ENCODE measurements at regions not wholly inside any gene's neighbourhood (a gene's known extent, or its start where the extent isn't known, plus 50 kb on each side); places are given as distances from the start of the nearest gene placed in this dataset.
"Not testable (repeated sequence)": the region's sequence is repeated elsewhere in the genome, so short reads cannot be mapped to it uniquely, and the experiment has no call there.

- DNase-seq (ENCODE audit: insufficient read length, low spot score, missing footprints) = no peak
- Histone ChIP-seq H3K27me3 (ENCODE audit: insufficient read depth, low read length) (no peaks in the 10 kb centered on the region), H4K20me1 (ENCODE audit: insufficient read depth, low read length) (no peaks in the 10 kb centered on the region), H3K4me3 (ENCODE audit: insufficient read depth, low read length) (no peak overlapping the region), H3K27ac (ENCODE audit: low read depth, low read length) (no peak overlapping the region), H3K36me3 (ENCODE audit: insufficient read depth, low read length) (no peaks in the 10 kb centered on the region), H2AFZ (ENCODE audit: low read length) (no peak overlapping the region), H3K9me3 (ENCODE audit: low read depth, low read length) (peaks cover 3% of the 10 kb centered on the region), H3K79me2 (ENCODE audit: insufficient read depth, low read length) (no peaks in the 10 kb centered on the region), H3K4me1 (ENCODE audit: insufficient read depth, low read length) (no peaks in the 10 kb centered on the region), H3K4me2 (ENCODE audit: insufficient read depth, low read length) (no peak overlapping the region)
- TF ChIP-seq, protein P1, sequence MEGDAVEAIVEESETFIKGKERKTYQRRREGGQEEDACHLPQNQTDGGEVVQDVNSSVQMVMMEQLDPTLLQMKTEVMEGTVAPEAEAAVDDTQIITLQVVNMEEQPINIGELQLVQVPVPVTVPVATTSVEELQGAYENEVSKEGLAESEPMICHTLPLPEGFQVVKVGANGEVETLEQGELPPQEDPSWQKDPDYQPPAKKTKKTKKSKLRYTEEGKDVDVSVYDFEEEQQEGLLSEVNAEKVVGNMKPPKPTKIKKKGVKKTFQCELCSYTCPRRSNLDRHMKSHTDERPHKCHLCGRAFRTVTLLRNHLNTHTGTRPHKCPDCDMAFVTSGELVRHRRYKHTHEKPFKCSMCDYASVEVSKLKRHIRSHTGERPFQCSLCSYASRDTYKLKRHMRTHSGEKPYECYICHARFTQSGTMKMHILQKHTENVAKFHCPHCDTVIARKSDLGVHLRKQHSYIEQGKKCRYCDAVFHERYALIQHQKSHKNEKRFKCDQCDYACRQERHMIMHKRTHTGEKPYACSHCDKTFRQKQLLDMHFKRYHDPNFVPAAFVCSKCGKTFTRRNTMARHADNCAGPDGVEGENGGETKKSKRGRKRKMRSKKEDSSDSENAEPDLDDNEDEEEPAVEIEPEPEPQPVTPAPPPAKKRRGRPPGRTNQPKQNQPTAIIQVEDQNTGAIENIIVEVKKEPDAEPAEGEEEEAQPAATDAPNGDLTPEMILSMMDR (IDR thresholded peaks at IDR 0.05; ENCODE audit: extremely low read depth, low read depth, low read length) = no peak
These were observed 429.4 kb upstream of the B3GAT1 start for GRCh38 chr11:134841411-134841810.

DNA sequence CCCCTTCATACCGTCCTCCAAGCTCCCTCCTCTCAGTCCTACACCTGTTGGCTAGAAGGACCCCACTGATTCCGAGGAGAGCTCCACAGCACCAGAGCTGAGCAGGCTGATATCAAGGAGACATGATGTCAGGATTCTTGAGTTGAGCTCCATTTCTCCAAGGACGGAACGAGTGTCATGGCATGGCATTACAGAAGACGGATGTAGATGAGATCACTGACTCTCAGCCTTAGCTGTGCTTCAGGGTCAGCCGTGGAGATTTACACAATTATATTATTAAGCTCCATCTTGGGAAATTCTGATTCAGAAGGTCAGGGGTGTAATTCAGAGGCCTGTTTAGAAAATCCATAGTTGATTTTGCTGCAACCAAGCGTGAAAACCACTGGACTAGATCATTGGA, 428.9 kb upstream of the B3GAT1 start:
- TF ChIP-seq, protein P1 (IDR thresholded peaks at IDR 0.05; ENCODE audit: extremely low read depth, low read depth, low read length) = no peak
- no peaks in the 10 kb centered on the region for H4K20me1 ChIP-seq (ENCODE audit: insufficient read depth, low read length)
- H3K27me3 ChIP-seq (ENCODE audit: insufficient read depth, low read length) = no peaks in the 10 kb centered on the region
- H3K36me3 ChIP-seq (ENCODE audit: insufficient read depth, low read length) = no peaks in the 10 kb centered on the region
- peaks cover 5% of the 10 kb centered on the region for H3K9me3 ChIP-seq (ENCODE audit: low read depth, low read length)
- H3K4me1 ChIP-seq (ENCODE audit: insufficient read depth, low read length) = no peaks in the 10 kb centered on the region
- H3K4me3 ChIP-seq (ENCODE audit: insufficient read depth, low read length) = no peak overlapping the region
- H3K27ac ChIP-seq (ENCODE audit: low read depth, low read length) = no peak overlapping the region
- H2AFZ ChIP-seq (ENCODE audit: low read length) = no peak overlapping the region
- H3K79me2 ChIP-seq (ENCODE audit: insufficient read depth, low read length) = no peaks in the 10 kb centered on the region
- H3K4me2 ChIP-seq (ENCODE audit: insufficient read depth, low read length) = no peak overlapping the region
- DNase-seq (ENCODE audit: insufficient read length, low spot score, missing footprints) = no peak

GRCh38 chr11:134840165-134840564, 428.1 kb upstream of the B3GAT1 start:
- not testable (repeated sequence) for H3K4me2 ChIP-seq (ENCODE audit: insufficient read depth, low read length); H3K36me3 ChIP-seq (ENCODE audit: insufficient read depth, low read length); H3K79me2 ChIP-seq (ENCODE audit: insufficient read depth, low read length); H3K4me3 ChIP-seq (ENCODE audit: insufficient read depth, low read length); H3K27ac ChIP-seq (ENCODE audit: low read depth, low read length); H3K27me3 ChIP-seq (ENCODE audit: insufficient read depth, low read length); H2AFZ ChIP-seq (ENCODE audit: low read length); DNase-seq (ENCODE audit: insufficient read length, low spot score, missing footprints); H3K9me3 ChIP-seq (ENCODE audit: low read depth, low read length); H4K20me1 ChIP-seq (ENCODE audit: insufficient read depth, low read length); H3K4me1 ChIP-seq (ENCODE audit: insufficient read depth, low read length)

DNA sequence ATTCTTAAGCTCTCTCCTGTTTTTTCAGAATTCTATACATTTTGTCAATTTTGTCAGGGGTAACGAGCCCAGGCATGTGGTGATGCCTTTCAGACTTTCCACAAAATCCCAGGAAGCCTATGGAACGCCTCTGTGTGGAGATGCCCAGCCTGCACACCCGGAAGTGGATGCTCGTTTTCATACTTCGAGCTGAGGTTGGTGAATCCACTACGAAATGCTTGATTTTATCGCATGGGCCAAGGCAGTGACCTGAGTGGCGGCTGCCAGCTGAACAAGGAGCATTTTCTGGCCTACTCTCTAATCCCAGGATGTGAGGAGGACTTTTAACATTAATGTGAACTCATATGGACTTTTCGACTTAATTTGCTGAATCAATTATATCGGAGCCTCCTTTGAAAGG, 426.7 kb upstream of the B3GAT1 start:
- Histone ChIP-seq H3K36me3 (ENCODE audit: insufficient read depth, low read length) (no peaks in the 10 kb centered on the region), H3K27me3 (ENCODE audit: insufficient read depth, low read length) (no peaks in the 10 kb centered on the region), H3K4me2 (ENCODE audit: insufficient read depth, low read length) (no peak overlapping the region), H3K9me3 (ENCODE audit: low read depth, low read length) (peaks cover 5% of the 10 kb centered on the region), H3K79me2 (ENCODE audit: insufficient read depth, low read length) (no peaks in the 10 kb centered on the region), H4K20me1 (ENCODE audit: insufficient read depth, low read length) (no peaks in the 10 kb centered on the region), H2AFZ (ENCODE audit: low read length) (no peak overlapping the region), H3K4me3 (ENCODE audit: insufficient read depth, low read length) (no peak overlapping the region), H3K27ac (ENCODE audit: low read depth, low read length) (no peak overlapping the region), H3K4me1 (ENCODE audit: insufficient read depth, low read length) (no peaks in the 10 kb centered on the region)
- no peak for DNase-seq (ENCODE audit: insufficient read length, low spot score, missing footprints)
- TF ChIP-seq, protein P1 (IDR thresholded peaks at IDR 0.05; ENCODE audit: extremely low read depth, low read depth, low read length) = no peak

DNA sequence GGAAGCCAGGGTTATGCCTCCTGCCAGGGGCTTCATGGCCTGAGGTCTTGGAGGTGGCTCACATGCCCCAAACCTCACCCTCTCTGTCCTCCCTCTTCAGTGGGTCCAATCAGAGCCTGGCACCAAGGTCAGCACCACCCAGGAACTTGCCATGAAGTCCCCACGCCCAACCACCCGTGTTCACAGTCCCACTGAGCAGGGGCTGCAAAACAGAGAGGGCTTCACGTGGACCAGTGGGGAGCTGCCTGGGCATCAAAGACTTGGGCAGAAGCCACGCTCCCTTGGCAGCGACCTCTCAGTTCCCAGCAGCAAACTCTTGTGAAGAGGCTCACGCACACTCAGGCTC, 425.8 kb upstream of the B3GAT1 start:
- H3K9me3 ChIP-seq (ENCODE audit: low read depth, low read length) = peaks cover 5% of the 10 kb centered on the region
- TF ChIP-seq, protein P1 (IDR thresholded peaks at IDR 0.05; ENCODE audit: extremely low read depth, low read depth, low read length) = no peak
- H4K20me1 ChIP-seq (ENCODE audit: insufficient read depth, low read length) = no peaks in the 10 kb centered on the region

More for the DNA sequence above, 425.8 kb upstream of the B3GAT1 start:
- Histone ChIP-seq H3K79me2 (ENCODE audit: insufficient read depth, low read length) (no peaks in the 10 kb centered on the region), H3K4me2 (ENCODE audit: insufficient read depth, low read length) (no peak overlapping the region), H3K27ac (ENCODE audit: low read depth, low read length) (no peak overlapping the region), H3K4me3 (ENCODE audit: insufficient read depth, low read length) (no peak overlapping the region), H3K4me1 (ENCODE audit: insufficient read depth, low read length) (no peaks in the 10 kb centered on the region), H3K36me3 (ENCODE audit: insufficient read depth, low read length) (no peaks in the 10 kb centered on the region), H3K27me3 (ENCODE audit: insufficient read depth, low read length) (no peaks in the 10 kb centered on the region), H2AFZ (ENCODE audit: low read length) (no peak overlapping the region)
- DNase-seq (ENCODE audit: insufficient read length, low spot score, missing footprints) = no peak

Data from osteoblast (primary cell).